ENCODE measurements at regions not wholly inside any gene's neighbourhood (a gene's known extent, or its start where the extent isn't known, plus 50 kb on each side); places are given as distances from the start of the nearest gene placed in this dataset.

DNA sequence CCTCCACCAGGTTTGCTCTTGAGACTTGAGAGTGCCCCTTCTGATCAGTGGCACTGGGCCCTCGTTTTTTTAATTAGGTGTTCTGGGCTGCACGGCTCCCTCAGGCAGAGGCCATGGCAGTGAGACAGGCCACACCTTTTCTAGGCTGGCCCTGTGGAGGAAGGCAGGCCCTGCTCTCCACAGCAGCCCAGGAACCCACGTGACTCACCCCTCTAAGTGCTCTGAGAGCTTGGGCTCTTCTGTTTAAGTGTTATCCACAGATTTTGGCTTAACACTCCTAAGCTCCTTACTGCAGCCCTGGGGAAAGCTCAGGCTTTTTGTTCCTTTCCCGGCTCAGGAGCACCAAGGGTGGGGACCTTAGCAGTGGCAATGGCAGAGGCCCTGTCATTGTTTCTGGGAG lies 463.2 kb upstream of the GBE1 start:
- TF ChIP-seq POLR2AphosphoS5 (IDR thresholded peaks at IDR 0.05; ENCODE audit: low read depth, low read length) (no peak), SIN3A (IDR thresholded peaks at IDR 0.05; ENCODE audit: borderline replicate concordance, insufficient read depth, low read length) (no peak)
- TF ChIP-seq, protein P1, sequence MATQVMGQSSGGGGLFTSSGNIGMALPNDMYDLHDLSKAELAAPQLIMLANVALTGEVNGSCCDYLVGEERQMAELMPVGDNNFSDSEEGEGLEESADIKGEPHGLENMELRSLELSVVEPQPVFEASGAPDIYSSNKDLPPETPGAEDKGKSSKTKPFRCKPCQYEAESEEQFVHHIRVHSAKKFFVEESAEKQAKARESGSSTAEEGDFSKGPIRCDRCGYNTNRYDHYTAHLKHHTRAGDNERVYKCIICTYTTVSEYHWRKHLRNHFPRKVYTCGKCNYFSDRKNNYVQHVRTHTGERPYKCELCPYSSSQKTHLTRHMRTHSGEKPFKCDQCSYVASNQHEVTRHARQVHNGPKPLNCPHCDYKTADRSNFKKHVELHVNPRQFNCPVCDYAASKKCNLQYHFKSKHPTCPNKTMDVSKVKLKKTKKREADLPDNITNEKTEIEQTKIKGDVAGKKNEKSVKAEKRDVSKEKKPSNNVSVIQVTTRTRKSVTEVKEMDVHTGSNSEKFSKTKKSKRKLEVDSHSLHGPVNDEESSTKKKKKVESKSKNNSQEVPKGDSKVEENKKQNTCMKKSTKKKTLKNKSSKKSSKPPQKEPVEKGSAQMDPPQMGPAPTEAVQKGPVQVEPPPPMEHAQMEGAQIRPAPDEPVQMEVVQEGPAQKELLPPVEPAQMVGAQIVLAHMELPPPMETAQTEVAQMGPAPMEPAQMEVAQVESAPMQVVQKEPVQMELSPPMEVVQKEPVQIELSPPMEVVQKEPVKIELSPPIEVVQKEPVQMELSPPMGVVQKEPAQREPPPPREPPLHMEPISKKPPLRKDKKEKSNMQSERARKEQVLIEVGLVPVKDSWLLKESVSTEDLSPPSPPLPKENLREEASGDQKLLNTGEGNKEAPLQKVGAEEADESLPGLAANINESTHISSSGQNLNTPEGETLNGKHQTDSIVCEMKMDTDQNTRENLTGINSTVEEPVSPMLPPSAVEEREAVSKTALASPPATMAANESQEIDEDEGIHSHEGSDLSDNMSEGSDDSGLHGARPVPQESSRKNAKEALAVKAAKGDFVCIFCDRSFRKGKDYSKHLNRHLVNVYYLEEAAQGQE (IDR thresholded peaks at IDR 0.05; ENCODE audit: insufficient read depth in 1 of 2, low read depth in 2 of 2, low read length in 2 of 2): no peak
